ENCODE measurements at regions not wholly inside any gene's neighbourhood (a gene's known extent, or its start where the extent isn't known, plus 50 kb on each side); places are given as distances from the start of the nearest gene placed in this dataset.

DNA sequence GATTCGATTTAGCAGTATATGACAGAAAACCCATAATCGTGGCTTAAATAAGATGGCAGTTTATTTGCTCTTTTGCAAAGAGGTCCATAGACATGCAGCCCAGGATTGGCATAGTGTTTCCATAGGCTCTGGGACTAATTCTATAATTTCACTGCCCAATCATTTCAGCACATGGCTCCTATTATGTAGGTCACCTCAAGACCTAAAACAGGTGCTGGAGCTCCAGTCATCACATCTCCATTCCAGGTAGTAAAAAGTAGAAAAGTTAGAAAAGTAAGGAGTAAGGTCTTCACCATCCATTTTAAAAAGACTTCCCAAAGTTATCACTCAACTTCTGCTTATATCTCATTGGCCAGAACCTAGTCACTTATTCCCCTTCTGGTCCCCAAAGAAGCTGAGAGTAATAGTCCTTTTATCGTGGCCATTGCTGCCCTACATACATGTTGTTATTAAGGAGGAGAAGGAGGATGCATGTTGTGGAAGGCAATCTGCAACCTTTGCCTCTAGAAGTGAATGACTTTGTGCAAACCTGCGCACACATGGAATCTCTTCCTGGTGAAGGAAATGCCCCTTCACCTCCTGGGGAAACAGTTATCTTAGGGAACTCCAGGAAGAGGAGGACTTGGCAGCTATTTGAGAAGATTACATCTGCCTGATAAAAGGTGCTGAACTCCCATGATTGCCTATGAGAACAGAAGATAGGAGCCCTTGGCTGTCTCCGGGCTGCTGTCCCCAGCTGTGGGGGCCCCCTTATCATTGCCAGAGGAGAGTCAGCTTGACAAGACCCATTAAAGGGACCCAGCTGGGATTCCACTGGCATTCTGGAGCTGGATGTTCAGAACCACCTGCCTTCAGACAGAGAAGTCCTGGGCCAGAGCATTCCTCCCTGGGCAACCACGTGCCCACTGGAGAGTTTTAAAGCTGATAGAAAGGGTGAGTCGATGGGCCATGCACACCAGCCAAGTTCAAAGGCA is 330.6 kb upstream of the ZMIZ1 start:
- no peak for DNase-seq (ENCODE audit: low spot score)

DNA sequence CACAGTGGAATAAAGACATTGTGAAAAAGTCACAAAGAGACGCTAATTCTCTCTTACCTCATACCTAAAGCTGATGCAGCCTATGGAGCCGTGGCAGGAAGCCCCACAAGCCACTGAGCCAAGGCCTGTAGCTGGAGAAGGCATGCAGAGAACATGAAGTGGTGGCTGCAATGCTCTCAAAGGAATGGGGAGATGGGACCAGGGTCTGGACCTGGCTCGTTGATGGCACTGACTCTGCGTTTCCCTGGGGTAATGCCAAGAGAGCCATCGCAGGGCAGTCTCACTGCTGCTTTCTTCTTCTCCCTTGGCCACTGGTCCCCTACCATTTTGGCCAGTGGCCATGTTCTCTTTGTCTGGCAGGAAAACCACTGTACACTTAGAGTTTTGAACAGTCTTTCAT is 329.9 kb upstream of the ZMIZ1 start:
- DNase-seq (ENCODE audit: low spot score): no peak

DNA sequence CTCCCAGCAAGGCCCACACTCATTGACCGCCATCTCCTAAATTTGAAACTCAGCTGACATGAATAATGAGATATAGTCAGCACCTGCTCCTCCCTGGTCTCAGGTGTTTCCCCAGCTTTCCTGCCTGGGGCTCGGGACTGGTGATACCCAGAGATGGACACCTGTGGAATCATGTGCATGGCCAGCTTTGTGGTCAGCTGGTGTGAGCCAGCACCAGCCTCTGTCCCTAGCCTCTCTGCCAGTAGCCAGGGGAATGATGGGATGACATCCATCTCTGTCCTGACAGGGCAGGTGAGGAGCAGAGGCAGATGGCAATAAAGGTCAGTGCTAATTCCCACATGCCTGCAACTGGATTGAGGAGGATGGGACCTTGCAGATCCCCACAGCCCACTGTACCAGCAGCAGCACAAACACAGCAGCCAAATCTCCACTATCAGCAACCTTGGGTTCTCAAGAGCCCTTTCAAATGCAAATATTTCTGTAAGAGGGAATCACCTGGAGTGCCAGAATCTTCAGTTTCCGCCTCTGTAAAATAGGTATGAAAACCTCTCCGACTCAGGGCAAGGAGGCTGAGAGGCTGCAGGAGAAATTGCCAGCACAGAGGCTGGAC is 329.2 kb upstream of the ZMIZ1 start:
- DNase-seq (ENCODE audit: low spot score): no peak

DNA sequence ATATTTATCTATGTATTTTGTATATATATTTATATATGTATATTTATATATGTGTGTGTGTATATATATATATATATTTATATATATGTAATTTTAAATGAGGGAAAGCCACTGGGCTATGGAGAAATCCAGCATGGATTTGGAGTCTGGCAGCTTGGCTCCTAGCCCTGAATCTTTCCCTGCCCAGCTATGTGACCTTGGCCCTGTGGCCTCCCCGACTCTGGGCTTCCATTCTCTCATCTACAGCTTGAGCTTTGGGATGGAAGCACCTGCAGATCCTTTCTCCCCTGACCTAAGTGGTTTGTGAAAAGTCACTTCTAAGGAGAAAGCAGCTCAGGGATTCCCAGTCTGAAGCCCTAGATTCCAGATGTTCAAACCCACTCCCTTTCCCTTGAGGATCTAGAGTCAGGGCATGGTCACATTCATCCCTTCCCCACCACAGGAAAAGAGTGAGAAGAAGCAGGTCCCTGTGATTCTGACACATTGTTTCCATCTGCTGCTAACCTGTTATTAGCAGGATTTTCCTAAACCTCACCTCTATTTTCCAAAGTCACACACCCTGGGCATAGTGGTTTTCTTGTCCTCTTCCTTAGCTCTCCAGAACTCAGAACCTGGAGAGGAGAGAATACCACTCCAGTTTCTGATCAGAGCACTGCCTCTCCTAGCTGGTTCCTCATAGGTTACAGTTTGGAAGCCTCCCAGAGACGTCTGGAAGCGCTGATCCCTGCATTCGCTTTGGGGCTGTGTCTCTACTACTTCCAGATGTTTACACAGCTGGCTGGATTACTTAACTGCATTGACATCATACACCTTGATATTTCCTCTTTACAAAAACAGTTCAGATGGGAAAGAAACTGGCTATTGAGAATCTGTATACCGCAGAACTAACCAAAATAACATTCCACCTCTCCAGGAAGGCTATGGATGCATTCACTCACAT is 327.5 kb upstream of the ZMIZ1 start:
- no peak for DNase-seq (ENCODE audit: low spot score)

DNA sequence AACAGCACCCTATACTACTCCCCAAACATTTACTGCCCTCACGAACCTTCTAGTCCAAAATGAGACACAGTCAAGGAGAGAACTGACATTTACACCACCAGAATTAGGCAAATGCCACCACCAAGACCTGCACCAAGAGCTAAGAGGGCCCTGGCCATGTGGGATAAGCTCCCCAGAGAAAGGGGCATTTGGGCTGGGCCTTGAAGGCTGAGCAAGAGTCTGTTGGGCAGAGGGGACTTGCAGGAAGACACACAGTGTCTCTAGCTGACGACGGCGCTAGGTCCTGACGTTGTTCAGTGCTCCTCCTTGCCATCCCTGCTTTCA is 326.4 kb upstream of the ZMIZ1 start:
- DNase-seq (ENCODE audit: low spot score): no peak

DNA sequence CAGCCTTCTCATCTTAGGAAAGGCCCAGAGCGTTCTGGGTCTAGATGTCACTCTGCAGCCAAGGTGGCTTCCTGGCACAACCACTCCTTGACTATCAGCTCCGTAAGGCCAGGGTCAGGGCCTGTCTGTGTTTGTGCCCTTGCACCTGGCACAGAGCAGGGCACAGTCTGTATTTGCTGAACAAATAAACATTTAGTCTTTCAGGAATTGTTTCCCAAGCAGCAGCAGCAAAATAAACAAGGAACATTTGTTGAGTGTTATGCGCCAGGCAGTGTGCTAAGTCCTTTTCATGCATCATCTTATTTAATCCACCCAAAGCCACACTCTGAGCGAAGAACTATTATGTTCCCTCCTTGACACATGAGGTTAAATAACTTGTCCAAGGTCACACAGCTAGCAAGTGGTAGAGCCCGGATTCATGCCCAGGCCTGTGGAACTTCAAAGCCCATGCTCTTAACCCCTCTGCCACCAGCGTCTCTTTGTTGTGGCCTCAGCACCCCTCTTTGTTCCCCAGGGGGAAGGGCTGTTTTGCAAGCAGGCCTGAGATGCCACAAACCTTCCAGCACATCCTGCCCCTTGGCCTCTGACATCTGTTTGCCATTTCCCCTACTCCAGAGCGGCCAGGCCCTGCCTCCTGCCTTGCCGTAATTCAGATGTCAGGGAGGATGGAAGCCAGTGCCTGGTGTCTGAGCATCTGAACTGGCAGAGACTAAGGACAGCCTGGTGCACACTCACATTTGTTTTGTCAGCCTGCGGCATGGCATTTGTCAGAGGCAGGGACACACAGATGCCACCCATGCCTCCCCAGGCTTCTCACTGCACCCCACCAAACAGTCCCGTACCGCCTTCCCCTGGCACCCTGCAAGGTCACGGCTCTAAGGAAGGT is 325.8 kb upstream of the ZMIZ1 start:
- DNase-seq (ENCODE audit: low spot score): no peak

DNA sequence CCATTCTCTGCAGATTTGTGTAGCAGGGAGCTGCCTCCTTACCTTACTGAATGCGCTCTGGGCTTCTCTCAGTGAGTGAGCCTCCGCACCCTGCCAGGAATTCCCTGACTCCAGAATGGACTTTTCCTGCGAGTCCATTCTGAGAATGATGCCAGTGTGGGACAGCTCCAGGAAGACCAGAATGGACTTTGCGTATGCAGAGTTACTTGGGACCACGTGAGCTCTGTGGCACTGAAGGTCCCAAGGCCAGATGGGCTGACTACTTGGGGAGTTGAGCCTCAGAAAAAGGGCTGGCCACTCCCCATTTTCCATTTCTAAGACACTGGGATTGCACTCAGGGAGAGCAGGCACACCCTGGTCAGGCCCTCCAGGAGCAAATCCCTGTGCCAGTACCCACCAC is 324.7 kb upstream of the ZMIZ1 start:
- no peak for DNase-seq (ENCODE audit: low spot score)

DNA sequence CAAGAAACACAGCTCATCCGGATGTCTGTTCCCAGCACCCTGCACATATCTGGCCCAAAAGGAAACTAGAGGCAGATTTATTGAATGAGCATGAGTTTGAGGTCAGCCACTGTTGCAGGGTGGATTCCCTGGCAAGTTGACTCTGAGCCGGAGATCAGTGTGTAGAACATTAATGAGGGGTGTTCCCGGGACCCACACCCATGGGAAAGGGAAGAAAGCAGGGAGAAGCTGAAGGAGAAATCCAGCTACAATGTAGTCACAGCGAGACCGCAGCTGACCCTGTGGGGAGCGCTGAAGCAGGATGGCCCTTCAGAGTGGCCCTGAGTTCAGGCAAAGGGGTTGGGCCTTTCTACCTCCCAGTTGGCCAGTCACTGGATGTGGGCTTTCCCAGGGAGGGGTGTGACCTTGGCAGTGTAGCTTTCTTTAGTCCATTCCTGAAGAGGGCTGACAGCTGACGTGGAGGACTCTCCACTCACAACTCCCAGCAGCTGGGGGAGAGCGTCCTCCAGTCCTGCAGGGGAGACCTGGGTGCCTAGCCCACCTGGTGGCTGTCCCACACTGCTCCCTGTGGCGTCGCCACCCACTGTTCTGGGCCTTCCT is 324.2 kb upstream of the ZMIZ1 start:
- no peak for DNase-seq (ENCODE audit: low spot score)

DNA sequence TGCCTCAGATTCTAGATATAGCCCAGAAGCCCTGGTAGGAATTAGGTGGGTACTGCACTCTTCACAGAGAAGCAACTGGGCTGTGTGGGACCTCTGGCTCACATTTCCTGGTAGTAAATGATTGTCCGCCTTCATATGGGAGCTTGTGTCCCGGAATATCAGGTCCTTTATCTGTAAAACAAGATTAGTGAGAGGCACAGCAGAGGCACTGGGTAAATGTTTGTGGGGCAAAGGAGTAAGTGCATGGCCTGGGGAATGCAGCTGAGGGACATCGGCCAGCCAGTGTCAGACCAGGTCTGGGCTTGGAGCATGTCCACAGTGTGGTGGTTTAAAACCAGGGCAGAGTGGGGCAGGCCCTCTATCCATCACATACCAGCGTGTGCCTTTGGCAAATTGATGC is 323.3 kb upstream of the ZMIZ1 start:
- DNase-seq (ENCODE audit: low spot score): no peak

DNA sequence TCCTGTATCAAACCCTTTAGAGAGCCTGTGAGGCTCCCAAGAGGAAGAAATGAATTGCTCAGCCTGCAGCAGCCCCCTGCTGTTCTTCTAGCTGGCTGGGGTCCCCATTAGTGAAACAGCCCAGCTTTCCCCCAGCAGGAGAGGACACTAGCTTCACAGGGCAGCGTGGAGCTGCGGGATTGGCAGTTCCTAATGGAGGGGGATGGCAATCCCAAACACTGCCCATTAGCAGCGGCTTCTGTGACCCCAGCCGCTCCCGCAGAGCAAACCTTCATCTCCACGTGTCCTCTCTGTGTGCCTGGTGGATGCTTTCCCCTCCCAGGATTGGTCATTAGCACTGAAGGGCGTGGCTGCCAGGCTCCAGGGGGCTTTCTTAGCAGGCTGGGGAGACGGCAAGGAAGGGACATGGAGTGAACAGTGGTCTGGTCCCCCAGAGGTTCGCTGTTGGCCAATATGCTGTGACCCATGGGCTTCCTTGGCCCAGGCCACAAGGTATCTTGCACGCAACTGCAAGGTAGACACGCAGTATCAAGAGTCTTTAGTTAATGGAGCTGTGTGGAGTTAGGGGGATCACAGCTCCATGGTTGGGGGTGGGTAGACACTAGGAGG is 322.5 kb upstream of the ZMIZ1 start:
- DNase-seq (ENCODE audit: low spot score): no peak

DNA sequence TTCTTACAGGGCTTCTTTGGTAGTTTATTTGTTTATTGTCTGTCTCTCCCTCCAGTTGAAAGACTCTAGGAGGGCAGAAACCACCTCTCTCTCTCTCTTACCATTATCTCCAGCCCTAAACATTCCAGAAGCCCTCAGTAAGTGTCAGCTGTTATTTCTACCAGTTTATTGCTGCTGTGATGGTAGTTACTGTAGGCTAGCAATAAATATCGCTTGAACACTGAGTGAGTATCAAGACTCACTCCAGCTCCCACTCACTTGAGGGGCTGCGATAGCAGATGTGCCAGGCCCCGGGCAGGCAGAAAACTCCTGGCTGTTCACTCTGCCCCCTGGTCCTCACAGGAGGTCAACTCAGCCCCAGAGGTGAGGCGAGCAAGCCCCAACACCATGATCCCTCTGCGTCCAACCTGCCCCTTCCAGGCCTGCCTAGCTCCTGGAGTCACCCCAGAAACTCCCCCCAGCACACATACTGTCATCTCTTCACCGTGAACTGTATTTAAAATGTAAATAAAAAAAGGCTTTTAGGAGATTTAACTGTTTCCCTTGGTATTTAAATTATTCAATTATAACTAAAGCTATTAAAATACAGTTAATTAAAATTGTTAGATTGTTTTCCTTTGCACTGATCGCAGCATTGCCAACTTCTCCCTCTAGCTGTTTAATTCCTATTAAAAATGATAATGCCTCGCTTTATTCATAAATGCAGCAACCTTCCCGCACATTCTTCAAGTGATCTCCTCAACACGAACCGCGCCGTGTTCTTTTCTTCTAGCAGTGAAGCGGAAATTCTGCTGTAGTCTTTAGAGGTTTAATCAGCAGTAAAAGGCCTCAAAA is 321.1 kb upstream of the ZMIZ1 start:
- no peak for DNase-seq (ENCODE audit: low spot score)

DNA sequence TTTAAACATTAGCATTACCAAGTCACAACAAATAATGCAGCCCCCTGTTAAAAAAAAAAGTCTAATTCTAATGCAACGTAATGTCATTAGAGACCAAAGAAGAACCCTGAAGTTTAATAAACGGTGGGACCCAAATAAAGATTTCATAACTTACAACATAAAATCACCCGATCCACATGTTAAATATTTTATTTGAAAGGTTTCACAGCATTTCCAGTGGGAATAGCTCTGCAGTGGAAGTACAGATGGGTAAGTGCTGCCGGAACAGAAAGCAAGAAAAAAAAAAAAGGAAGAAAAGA is 320.6 kb upstream of the ZMIZ1 start:
- no peak for DNase-seq (ENCODE audit: low spot score)

DNA sequence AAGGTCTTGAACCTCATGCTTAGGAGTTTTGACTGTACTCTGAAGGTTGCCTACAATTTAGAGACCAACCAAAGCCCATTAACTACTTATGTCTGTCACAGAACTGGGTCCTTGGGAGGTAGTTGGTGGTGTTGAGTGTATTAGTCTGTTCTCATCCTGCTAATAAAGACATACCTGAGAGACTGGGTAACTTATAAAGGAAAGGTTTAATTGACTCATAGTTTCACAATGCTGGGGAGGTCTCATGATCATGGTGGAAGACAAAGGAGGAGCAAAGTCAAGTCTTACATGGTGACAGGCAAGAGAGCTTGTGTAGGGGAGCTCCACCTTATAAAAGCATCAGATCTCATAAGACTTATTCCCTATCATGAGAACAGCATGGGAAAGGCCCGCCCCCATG is 319.6 kb upstream of the ZMIZ1 start:
- DNase-seq (ENCODE audit: low spot score): no peak

DNA sequence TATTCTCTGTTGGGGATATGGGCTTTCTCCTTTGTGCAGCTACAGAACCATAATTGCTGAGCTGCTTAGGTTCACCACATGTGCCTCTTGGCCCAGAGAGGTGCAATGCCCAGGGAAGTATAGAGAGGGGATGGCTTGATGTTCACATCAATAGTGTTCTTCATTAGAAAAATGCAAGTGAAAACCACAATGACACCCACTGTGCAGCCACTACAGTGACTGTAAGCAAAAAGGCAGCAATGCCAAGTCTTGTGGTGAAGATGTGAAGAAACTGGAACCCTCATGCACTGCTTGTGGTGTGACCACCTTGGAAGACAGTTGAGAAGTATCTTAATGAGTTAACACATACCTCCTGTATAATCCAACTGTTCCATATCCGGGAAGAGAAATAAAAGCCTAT is 318.9 kb upstream of the ZMIZ1 start:
- no peak for DNase-seq (ENCODE audit: low spot score)

DNA sequence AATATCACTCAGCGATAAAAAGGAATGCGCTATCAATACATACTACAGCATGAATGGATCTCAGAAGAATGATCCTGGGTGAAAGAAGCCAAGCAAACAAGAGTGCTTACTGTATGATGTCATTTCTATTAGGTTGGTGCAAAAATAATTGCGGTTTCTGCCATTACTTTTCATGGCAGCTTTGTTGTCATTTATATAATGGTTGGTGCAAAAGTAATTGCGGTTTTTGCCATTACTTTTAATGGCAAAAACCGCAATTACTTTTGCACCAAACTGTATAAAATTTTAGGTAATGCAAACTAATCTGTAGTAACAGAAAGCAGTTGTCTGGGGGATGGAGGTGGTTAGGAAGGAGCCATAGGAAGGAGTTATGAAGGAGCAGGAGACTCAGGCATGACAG is 318.3 kb upstream of the ZMIZ1 start:
- no peak for DNase-seq (ENCODE audit: low spot score)

DNA sequence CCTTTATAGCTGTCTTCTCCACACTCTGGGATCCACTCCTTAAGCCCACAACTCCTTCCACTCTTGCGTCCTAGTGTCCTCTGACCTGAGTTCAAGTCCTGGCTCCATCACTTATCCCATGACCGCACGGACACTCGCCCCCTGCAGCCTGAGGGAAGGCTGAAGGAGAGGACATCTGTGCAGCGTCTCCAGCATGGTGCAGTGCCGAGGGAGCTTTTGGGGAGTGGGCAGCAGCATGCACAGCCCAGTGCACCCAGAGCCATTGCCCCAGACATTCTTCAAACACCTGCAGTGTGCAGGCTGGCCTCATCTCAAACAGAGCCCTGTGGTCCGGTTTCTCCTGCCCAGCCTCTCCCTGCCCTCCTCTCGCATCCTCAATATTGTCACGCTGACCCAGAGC is 317.1 kb upstream of the ZMIZ1 start:
- no peak for DNase-seq (ENCODE audit: low spot score)

DNA sequence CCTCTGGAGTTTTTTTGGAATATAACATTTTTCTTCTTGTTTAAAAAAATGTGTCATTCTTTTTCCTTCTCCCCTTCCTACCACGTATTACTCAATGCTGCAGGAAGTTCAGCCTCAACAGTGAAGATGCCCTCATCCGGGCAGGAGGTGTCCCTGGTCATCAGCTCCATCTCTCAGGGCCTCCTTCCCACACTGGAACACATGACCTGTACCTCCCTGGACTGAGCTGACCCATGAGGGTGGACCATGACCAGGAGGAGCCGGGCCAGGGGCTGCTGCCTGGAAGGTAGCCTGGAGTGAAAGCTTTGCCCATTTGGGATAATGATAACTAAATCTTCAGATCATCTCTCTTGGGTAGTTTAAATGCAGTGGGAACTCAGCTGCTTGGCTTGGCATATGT is 316.5 kb upstream of the ZMIZ1 start:
- DNase-seq (ENCODE audit: low spot score): no peak

DNA sequence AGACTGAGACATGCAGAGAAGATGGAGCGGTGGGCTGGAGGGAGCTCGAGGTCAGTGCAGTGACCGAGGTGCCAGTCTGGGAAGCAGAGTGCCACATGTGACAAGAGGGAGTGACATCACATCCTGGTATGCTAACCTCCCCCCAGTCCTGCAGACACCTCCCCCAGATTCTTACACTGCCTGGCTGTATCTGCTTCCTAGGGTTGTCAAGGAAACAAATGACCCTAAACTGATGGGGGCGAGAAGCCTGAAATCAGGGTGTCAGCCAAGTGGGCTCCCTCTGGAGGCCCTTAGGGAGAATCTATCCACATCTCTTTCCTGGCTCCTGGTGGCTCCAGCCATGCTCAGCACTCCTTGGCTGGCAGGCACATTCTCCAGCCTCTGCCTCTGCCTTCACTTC is 316.1 kb upstream of the ZMIZ1 start:
- DNase-seq (ENCODE audit: low spot score): no peak

DNA sequence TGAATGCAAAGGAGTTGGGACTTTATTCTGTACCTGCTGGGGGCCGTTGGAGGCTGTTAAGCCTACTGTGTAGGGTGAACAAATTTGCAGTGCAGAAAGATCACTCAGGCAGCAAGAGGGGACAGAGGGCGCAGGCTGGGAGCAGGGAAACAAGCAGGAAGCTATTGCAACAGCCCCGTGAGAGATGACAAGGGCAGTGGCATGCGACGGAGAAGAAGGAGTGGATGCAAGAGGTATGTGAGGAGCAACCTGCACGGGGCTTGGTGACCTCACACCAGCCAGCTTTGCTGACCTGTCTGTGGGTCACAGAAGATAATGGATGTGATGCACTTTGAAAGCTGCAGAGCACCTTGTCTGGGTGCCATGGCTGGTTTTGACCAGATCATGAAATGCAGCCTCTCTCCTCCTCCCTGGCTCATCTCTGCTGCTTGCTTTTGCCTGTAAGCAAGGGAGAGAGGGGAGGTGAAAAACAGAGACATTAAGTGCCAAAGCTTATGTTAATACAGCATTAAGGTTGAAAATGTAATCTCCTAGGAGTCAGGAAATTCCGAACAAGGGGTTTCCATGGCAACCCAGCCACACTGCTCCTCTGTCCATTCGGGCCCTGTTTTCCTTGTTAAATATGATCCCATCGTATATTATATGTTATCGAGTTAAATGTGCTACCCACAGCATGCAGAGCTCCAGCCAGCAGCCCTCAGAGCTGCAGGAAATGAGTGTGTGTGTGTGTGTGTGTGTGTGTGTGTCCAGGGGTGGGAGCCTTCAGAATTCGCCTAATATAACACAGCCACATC is 314.3 kb upstream of the ZMIZ1 start:
- DNase-seq (ENCODE audit: low spot score): peak; percentile 58

Data from A172 (cell line).